NCI-H187 treated with DMSO at 0.1 percent for 48 hours (cell line): ENCODE measurements at regions not wholly inside any gene's neighbourhood (a gene's known extent, or its start where the extent isn't known, plus 50 kb on each side); places are given as distances from the start of the nearest gene placed in this dataset.

Experiments
- DNase-seq: peaks from one replicate; lab custom pipeline; 2025; lab: John Stamatoyannopoulos, UW

- DNase-seq = no peak
These were observed 1069.5 kb downstream of the VRK1 start for GRCh38 chr14:97866664-97867063.

- DNase-seq = no peak
These were observed 1076.1 kb downstream of the VRK1 start for GRCh38 chr14:97873291-97873690.

GRCh38 chr14:97874394-97874793 lies 1077.2 kb downstream of the VRK1 start:
- no peak for DNase-seq

- no peak for DNase-seq
These were observed 1081.0 kb downstream of the VRK1 start for GRCh38 chr14:97878206-97878605.

GRCh38 chr14:97878727-97879126 lies 1081.5 kb downstream of the VRK1 start:
- no peak for DNase-seq

GRCh38 chr14:97887690-97888089 lies 1090.5 kb downstream of the VRK1 start:
- DNase-seq = no peak

GRCh38 chr14:97888331-97888730 lies 1091.1 kb downstream of the VRK1 start:
- no peak for DNase-seq

- no peak for DNase-seq
These were observed 1094.3 kb downstream of the VRK1 start for GRCh38 chr14:97891515-97891914.

- DNase-seq = no peak
These were observed 1097.4 kb downstream of the VRK1 start for GRCh38 chr14:97894552-97894951.

- no peak for DNase-seq
These were observed 1103.1 kb downstream of the VRK1 start for GRCh38 chr14:97900196-97900854.

- DNase-seq = no peak
These were observed 1105.4 kb downstream of the VRK1 start for GRCh38 chr14:97902630-97903029.

GRCh38 chr14:97903821-97904220 lies 1106.6 kb downstream of the VRK1 start:
- no peak for DNase-seq

- DNase-seq = no peak
These were observed 1115.0 kb downstream of the VRK1 start for GRCh38 chr14:97912217-97912616.

GRCh38 chr14:97916100-97916499 lies 1118.9 kb downstream of the VRK1 start:
- no peak for DNase-seq

GRCh38 chr14:97916669-97917568 lies 1119.7 kb downstream of the VRK1 start:
- no peak for DNase-seq

- no peak for DNase-seq
These were observed 1123.0 kb downstream of the VRK1 start for GRCh38 chr14:97920201-97920600.

GRCh38 chr14:97921296-97921695 lies 1124.1 kb downstream of the VRK1 start:
- DNase-seq = no peak

- DNase-seq = no peak
These were observed 1127.9 kb downstream of the VRK1 start for GRCh38 chr14:97924922-97925613.

- DNase-seq = no peak
These were observed 1133.0 kb downstream of the VRK1 start for GRCh38 chr14:97930166-97930565.

GRCh38 chr14:97931273-97931672 lies 1134.1 kb downstream of the VRK1 start:
- no peak for DNase-seq

GRCh38 chr14:97942921-97943320 lies 1145.7 kb downstream of the VRK1 start:
- no peak for DNase-seq

- DNase-seq = no peak
These were observed 1146.4 kb downstream of the VRK1 start for GRCh38 chr14:97943619-97944018.

- DNase-seq = no peak
These were observed 1147.2 kb downstream of the VRK1 start for GRCh38 chr14:97944380-97944779.
